PC-9 (cell line): ENCODE measurements at regions not wholly inside any gene's neighbourhood (a gene's known extent, or its start where the extent isn't known, plus 50 kb on each side); places are given as distances from the start of the nearest gene placed in this dataset.

Experiments used
- BruUV-seq: library from RNA; stranded (reverse); fragments of 400-500 nt; replicated peaks from 2 replicates; lab custom pipeline; 2021; lab: Mats Ljungman, UMichigan
- CTCF ChIA-PET: fragments of 300-600 bp; sonication (Branson Sonifier 250); formaldehyde crosslinking; loops from one replicate; lab custom pipeline; 2022; ENCODE audit warnings: antibody characterized with exemption; lab: Charles Lee
- POLR2A ChIA-PET: fragments of 300-600 bp; sonication (Branson Sonifier 250); formaldehyde crosslinking; loops from one replicate; lab custom pipeline; 2022; ENCODE audit warnings: antibody characterized with exemption; ENCODE audit not compliant: unreplicated experiment; lab: Charles Lee
- DNase-seq, 2 experiments: peaks; one replicate each; pipeline versions ENCODE4 v3.0.0 to v3.0.0-alpha.2; 2015 to 2022; ENCODE audit warnings: mixed read lengths in 1 of 2
- H2AFZ ChIP-seq: fragments of 200-600 bp; sonication (generic); 2 replicates; pipeline ENCODE4 v1.8.1; 2017; ENCODE audit warnings: antibody characterized with exemption
- H3F3A ChIP-seq: fragments of 200-600 bp; sonication (generic); 2 replicates; pipeline ENCODE4 v1.8.1; 2017; ENCODE audit warnings: antibody characterized with exemption, mild to moderate bottlenecking, low read depth; ENCODE audit not compliant: insufficient read depth
- H3K27ac ChIP-seq: fragments of 200-600 bp; sonication (generic); 2 replicates; pipeline ENCODE4 v1.6.1; 2016; ENCODE audit warnings: mixed run types
- H3K27me3 ChIP-seq: fragments of 200-600 bp; sonication (generic); 2 replicates; pipeline ENCODE4 v1.6.1; 2016; ENCODE audit warnings: low read depth, mixed run types; ENCODE audit not compliant: insufficient read depth
- H3K36me3 ChIP-seq: fragments of 200-600 bp; sonication (generic); 2 replicates; pipeline ENCODE4 v1.6.1; 2016; ENCODE audit warnings: low read depth, mixed run types
- H3K4me1 ChIP-seq: fragments of 200-600 bp; sonication (generic); replicated peaks from 2 replicates; pipeline ENCODE4 v1.6.1; 2016; ENCODE audit warnings: mixed run types; ENCODE audit not compliant: insufficient read depth
- H3K4me2 ChIP-seq: fragments of 200-600 bp; sonication (generic); 2 replicates; pipeline ENCODE4 v1.6.1; 2017; ENCODE audit warnings: mixed run types
- H3K4me3 ChIP-seq: fragments of 200-600 bp; sonication (generic); 2 replicates; pipeline ENCODE4 v1.6.1; 2016; ENCODE audit warnings: mixed run types
- H3K79me2 ChIP-seq: fragments of 200-600 bp; sonication (generic); 2 replicates; pipeline ENCODE4 v1.6.1; 2017; ENCODE audit warnings: low read depth, mixed run types
- H3K9me2 ChIP-seq: fragments of 200-600 bp; sonication (generic); 2 replicates; pipeline ENCODE4 v1.8.1; 2017; ENCODE audit warnings: mild to moderate bottlenecking; ENCODE audit not compliant: insufficient read depth
- H3K9me3 ChIP-seq: fragments of 200-600 bp; sonication (generic); 2 replicates; pipeline ENCODE4 v1.8.1; 2016; ENCODE audit warnings: low read depth; ENCODE audit not compliant: insufficient read depth
- H4K20me1 ChIP-seq: fragments of 200-600 bp; sonication (generic); 2 replicates; pipeline ENCODE4 v1.8.1; 2017; ENCODE audit not compliant: insufficient read depth
- EZH2 ChIP-seq: fragments of 200-600 bp; sonication (generic); IDR thresholded peaks from 2 replicates; pipeline ENCODE4 v1.8.0; 2017; ENCODE audit warnings: antibody characterized with exemption, low read depth
- intact Hi-C: fragments of 100-400 bp; cut with micrococcal nuclease; formaldehyde crosslinking; loops from one replicate; pipeline ENCODE4 v1.10.0; 2022; ENCODE audit not compliant: unreplicated experiment
- TF ChIP-seq, protein P1 (sequence below): fragments of 200-600 bp; sonication (generic); conservative IDR thresholded peaks from 2 replicates; pipeline ENCODE4 v1.6.1; 2017; ENCODE audit warnings: mixed run types, antibody characterized with exemption, mild to moderate bottlenecking, moderate library complexity

DNA sequence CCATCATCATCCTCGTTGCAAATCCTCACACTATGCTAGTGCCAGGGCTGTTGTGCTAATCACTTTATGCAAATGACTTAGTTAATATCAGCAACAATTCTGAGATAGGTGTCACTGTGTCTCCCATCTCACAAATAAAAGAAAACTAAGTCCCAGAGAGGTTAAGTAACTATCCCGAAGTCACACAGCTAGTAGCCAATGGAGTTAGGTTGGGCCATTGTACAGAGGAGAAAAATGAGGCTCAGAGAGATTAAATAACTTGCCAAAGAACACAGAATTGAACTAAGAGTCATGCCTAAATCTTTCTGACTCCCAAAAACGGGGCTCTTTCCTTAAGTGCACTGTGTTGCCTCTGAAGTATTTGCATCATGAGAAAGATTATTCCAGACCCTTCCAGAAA is 146.4 kb downstream of the MIS18A start:
- Histone ChIP-seq H3K4me3 (no peak overlapping the region), H3K79me2 (no peaks in the 10 kb centered on the region), H2AFZ (no peak overlapping the region), H3K27ac (no peak overlapping the region), H3K9me2 (no peaks in the 10 kb centered on the region), H3K36me3 (no peaks in the 10 kb centered on the region), H3K4me1 (no peaks in the 10 kb centered on the region), H3F3A (no peaks in the 10 kb centered on the region), H3K27me3 (peaks cover 35% of the 10 kb centered on the region), H3K4me2 (no peak overlapping the region), H3K9me3 (no peaks in the 10 kb centered on the region), H4K20me1 (no peaks in the 10 kb centered on the region)
- intact Hi-C loops, result no loop called here
- ChIA-PET CTCF (no interaction called here), POLR2A (no interaction called here)
- BruUV-seq, result no TSS peak
- no peak for DNase-seq
- TF ChIP-seq EZH2, result no peak
- TF ChIP-seq, protein P1, sequence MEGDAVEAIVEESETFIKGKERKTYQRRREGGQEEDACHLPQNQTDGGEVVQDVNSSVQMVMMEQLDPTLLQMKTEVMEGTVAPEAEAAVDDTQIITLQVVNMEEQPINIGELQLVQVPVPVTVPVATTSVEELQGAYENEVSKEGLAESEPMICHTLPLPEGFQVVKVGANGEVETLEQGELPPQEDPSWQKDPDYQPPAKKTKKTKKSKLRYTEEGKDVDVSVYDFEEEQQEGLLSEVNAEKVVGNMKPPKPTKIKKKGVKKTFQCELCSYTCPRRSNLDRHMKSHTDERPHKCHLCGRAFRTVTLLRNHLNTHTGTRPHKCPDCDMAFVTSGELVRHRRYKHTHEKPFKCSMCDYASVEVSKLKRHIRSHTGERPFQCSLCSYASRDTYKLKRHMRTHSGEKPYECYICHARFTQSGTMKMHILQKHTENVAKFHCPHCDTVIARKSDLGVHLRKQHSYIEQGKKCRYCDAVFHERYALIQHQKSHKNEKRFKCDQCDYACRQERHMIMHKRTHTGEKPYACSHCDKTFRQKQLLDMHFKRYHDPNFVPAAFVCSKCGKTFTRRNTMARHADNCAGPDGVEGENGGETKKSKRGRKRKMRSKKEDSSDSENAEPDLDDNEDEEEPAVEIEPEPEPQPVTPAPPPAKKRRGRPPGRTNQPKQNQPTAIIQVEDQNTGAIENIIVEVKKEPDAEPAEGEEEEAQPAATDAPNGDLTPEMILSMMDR, result no peak

GRCh38 chr21:32131960-32132359 is 146.9 kb downstream of the MIS18A start:
- Histone ChIP-seq H3K79me2 (no peaks in the 10 kb centered on the region), H3K36me3 (no peaks in the 10 kb centered on the region), H3K27ac (no peak overlapping the region), H4K20me1 (no peaks in the 10 kb centered on the region), H3K9me3 (no peaks in the 10 kb centered on the region), H3F3A (no peaks in the 10 kb centered on the region), H3K4me3 (no peak overlapping the region), H3K27me3 (peaks cover 30% of the 10 kb centered on the region), H3K4me2 (no peak overlapping the region), H2AFZ (no peak overlapping the region), H3K4me1 (no peaks in the 10 kb centered on the region), H3K9me2 (no peaks in the 10 kb centered on the region)
- intact Hi-C loops, result no loop called here
- no peak for TF ChIP-seq EZH2
- TF ChIP-seq, protein P1, result no peak
- BruUV-seq, result no TSS peak
- ChIA-PET CTCF (no interaction called here), POLR2A (no interaction called here)
- no peak for DNase-seq

DNA sequence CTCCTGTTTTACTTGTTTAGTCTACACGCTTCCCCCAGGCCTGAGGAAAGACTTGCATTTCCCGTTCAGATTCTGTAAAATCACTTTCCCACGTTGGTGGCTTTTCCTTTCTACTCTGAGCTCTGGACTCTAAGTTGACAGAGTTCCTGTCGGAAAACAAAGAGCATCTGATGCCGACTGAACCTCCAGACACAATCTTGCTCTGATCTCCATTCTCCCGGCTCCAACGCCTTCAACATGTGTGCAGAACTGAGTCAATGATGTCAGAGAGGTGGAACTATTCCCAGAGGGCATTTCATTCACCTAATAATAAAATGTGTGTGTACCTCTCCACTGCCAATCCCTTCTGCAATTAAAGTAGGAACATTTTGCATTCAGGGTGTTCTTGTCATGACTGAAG is 147.7 kb downstream of the MIS18A start:
- H3K36me3 ChIP-seq, result no peaks in the 10 kb centered on the region
- DNase-seq, result no peak
- POLR2A ChIA-PET, result no interaction called here

More for the DNA sequence above, 147.7 kb downstream of the MIS18A start:
- Histone ChIP-seq H3F3A (no peaks in the 10 kb centered on the region), H3K9me2 (no peaks in the 10 kb centered on the region), H3K27me3 (peaks cover 22% of the 10 kb centered on the region), H3K79me2 (no peaks in the 10 kb centered on the region), H2AFZ (no peak overlapping the region), H3K27ac (no peak overlapping the region), H3K4me1 (no peaks in the 10 kb centered on the region), H4K20me1 (no peaks in the 10 kb centered on the region), H3K4me3 (no peak overlapping the region), H3K4me2 (no peak overlapping the region), H3K9me3 (no peaks in the 10 kb centered on the region)
- intact Hi-C loops, result no loop called here
- CTCF ChIA-PET, result no interaction called here
- BruUV-seq, result no TSS peak
- TF ChIP-seq, protein P1, result no peak
- TF ChIP-seq EZH2, result no peak
